A673 (cell line): ENCODE measurements at regions not wholly inside any gene's neighbourhood (a gene's known extent, or its start where the extent isn't known, plus 50 kb on each side); places are given as distances from the start of the nearest gene placed in this dataset.

ENCODE experiments used
- CTCF ChIP-seq: fragments of 300-800, 200-600 bp; sonication (generic); conservative IDR thresholded peaks from 2 replicates; pipeline ENCODE4 v1.5.1; 2017; ENCODE audit warnings: low read depth, mild to moderate bottlenecking, antibody characterized with exemption, low read length, moderate library complexity, mixed read lengths
- EZH2 ChIP-seq: fragments of 200-600 bp; sonication (generic); IDR thresholded peaks from 2 replicates; pipeline ENCODE4 v1.6.1; 2017; ENCODE audit warnings: borderline replicate concordance, low read depth, mild to moderate bottlenecking, mixed read lengths, antibody characterized with exemption, low read length; ENCODE audit not compliant: poor library complexity, severe bottlenecking

DNA sequence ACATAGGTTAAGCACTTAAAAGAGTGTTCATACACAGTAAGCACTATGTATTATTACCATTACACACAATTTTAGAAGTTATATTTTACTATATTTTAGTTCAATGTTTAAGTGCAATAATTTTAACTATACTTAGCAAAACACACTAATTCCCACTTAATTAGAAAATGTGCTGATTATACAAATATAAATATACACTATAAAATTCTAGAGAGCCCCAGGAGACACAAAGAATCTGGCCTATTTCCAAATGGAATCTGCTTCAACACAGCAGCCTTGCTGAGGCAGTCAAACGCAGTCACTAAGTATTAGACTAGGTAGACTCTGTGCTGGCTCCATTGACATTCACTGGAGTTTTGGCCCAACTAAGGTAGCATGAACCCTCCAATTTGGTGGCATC is 160.9 kb downstream of the CETN3 start:
- no peak for TF ChIP-seq CTCF
- no peak for TF ChIP-seq EZH2
